ENCODE measurements at regions not wholly inside any gene's neighbourhood (a gene's known extent, or its start where the extent isn't known, plus 50 kb on each side); places are given as distances from the start of the nearest gene placed in this dataset.

DNA sequence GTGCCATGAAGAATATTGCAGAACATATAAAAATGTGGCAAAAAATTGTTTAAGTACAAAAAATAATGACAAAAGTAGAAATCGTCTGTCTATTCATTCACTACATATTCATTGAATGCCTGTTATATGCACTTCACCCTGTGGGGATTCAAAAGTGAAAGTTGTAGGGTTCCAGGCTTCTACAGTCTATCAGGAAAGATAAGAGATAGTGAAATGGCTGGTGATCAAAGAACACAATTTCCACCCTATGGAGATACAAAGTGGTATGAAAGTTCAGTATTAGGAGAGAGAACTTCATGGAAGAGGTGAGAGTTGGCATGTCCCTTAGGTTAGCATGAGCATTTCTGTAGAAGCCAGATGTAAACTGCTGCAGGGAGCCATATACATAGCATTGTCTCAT, 127.0 kb upstream of the PMFBP1 start:
- TF ChIP-seq, protein P1, sequence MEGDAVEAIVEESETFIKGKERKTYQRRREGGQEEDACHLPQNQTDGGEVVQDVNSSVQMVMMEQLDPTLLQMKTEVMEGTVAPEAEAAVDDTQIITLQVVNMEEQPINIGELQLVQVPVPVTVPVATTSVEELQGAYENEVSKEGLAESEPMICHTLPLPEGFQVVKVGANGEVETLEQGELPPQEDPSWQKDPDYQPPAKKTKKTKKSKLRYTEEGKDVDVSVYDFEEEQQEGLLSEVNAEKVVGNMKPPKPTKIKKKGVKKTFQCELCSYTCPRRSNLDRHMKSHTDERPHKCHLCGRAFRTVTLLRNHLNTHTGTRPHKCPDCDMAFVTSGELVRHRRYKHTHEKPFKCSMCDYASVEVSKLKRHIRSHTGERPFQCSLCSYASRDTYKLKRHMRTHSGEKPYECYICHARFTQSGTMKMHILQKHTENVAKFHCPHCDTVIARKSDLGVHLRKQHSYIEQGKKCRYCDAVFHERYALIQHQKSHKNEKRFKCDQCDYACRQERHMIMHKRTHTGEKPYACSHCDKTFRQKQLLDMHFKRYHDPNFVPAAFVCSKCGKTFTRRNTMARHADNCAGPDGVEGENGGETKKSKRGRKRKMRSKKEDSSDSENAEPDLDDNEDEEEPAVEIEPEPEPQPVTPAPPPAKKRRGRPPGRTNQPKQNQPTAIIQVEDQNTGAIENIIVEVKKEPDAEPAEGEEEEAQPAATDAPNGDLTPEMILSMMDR (IDR thresholded peaks at IDR 0.05), result no peak
- no peak for TF ChIP-seq POLR2A (IDR thresholded peaks at IDR 0.05)

Measured in vagina (tissue), 2 donors.